Stimulated activated CD4-positive, alpha-beta T cell treated with anti-CD3 and anti-CD28 coated beads, Interleukin-2, amount 100 ng/mL, for 4 hours (primary cell): ENCODE measurements at regions not wholly inside any gene's neighbourhood (a gene's known extent, or its start where the extent isn't known, plus 50 kb on each side); places are given as distances from the start of the nearest gene placed in this dataset.
A peak's percentile ranks its signal among the peaks of the same experiment; 100 is the strongest.

Experiments
- DNase-seq: peaks from one replicate; pipeline ENCODE4 v3.0.0-alpha.2; 2020; ENCODE audit warnings: low read depth

GRCh38 chr2:185384822-185385560 is 353.6 kb upstream of the FSIP2 start:
- DNase-seq, result no peak

- no peak for DNase-seq
These were observed 350.4 kb upstream of the FSIP2 start for GRCh38 chr2:185388226-185388625.

DNA sequence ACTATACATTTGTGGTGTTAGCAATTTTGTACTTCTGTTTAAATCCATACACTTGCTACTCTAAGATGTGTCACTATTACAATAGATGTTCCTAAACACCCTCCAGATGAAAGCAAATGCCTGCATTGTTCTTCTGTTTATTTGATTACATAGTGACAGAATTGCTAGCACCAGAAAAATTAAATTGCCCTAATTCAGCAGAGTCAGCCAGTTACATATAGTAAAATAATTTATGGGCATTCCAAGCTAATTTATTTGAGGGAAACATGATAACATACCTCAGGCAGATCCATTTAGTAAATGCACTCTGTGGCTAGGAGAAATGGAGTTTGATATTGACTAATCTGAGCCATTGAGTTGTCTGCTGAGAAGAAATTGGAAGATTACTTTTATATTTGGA is 347.1 kb upstream of the FSIP2 start:
- DNase-seq, result no peak

DNA sequence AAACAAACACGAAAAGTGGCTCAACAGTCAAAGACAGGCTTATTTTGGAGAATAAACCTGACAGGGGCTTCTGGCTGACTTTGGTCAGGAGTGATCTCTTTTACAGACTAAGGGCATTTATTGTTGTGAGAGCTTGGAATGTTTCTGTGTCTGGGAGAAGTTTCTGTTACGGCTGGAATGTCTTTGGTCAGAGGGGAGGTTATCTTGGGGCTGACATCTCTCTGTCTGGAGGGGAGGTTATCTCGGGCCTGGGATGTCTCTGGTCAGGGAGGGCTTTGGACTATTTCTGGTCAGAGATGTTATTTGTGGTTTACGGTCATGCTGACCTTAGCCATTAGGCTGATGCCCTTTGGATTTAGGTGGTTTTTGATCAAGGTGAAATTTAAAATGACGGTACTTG is 345.5 kb upstream of the FSIP2 start:
- DNase-seq, result no peak

- no peak for DNase-seq
These were observed 336.1 kb upstream of the FSIP2 start for GRCh38 chr2:185402474-185402873.

DNA sequence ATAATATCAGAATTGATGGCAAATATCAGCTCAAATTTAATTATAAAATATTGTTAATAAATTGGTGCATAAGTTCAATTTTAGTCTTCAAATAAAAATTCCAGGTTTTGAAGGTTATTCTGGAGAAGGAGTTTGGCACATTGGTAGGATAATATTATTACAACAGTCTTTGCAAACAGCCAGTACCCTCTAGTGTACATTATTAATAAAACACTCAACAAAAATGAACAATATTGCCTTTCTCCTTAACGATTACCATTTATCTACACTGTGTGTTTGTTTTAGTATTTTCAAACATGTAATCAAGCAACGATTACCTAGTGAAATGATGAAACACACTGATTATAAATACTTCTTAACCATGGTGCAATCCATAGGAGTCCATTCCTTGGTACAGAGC is 334.0 kb upstream of the FSIP2 start:
- DNase-seq, result no peak

DNA sequence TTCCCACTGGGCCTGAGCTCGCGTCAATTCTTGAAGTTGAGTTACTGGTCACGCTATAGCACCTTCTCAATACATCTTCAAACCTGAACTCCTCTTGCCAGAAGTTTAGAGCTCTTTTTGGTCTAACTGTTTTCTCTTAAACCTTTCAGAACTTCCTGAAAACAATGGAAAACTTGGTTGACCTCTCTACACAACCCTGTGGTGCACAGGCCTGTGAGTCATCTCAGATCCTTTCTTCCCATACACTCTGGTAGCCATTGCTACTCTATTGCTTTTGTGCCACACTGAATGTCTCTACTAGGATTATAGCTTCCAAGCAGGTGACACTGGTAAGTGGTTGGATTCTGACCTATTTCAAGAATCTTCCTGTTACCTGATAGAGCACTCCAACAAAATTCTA is 321.5 kb upstream of the FSIP2 start:
- no peak for DNase-seq

GRCh38 chr2:185417688-185418087 is 320.9 kb upstream of the FSIP2 start:
- no peak for DNase-seq

GRCh38 chr2:185424958-185425629 is 313.5 kb upstream of the FSIP2 start:
- peak; percentile 13 for DNase-seq

DNA sequence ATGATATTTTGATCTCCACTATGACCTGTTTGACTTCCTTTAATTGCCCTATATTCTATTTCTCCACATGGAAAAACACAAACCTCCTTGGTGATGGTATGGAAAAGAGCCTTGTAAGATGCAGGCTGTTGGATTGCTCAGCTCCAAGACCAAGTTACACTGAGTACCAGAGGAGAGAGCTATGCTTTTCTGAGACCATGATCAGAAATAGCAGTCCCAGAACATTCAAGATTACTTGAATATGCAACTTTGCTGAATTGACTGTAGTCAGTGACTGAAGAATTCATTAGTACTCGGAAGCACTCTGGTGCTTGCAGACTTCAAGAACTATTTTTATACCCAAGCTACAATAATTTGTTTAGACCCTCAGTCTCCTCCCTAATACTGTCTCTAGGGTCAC is 310.6 kb upstream of the FSIP2 start:
- no peak for DNase-seq

DNA sequence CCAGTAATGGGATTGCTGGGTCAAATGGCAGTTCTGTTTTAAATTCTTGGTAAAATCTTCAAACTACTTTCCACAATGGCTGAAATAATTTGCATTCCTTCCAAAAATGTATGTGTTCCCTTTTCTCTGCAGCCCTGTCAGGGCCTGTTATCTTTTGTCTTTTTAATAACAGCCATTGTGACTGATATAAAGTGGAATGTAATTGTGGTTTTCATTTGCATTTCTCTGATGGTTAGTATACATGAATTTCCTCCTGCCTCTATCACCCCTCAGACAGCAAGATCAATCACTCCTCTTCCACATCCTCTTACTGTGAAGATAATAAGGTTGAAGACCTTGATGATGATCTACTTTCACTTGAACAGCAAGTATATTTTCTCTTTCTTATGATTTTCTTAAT is 304.8 kb upstream of the FSIP2 start:
- DNase-seq, result no peak

- DNase-seq, result no peak
These were observed 301.7 kb upstream of the FSIP2 start for GRCh38 chr2:185436787-185437372.

- DNase-seq, result no peak
These were observed 297.1 kb upstream of the FSIP2 start for GRCh38 chr2:185441486-185442005.

- DNase-seq, result no peak
These were observed 282.1 kb upstream of the FSIP2 start for GRCh38 chr2:185456517-185456916.

DNA sequence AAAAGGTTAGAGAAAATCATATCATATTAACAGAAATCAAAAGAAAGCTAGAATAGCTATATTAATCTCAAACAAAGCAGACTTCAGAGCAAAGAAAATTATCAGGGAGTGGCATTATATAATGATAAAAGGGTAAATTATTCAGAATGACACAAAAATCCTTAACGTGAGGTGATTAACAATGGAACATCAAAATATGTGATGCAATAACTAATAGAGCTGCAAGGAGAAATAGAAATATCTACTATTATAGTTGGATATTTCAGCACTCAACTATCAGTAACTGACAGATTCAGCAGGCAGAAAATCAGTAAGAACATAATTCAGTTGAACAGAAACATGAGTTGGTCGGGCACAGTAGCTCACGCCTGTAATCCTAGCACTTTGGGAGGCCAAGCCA is 275.1 kb upstream of the FSIP2 start:
- DNase-seq, result no peak

DNA sequence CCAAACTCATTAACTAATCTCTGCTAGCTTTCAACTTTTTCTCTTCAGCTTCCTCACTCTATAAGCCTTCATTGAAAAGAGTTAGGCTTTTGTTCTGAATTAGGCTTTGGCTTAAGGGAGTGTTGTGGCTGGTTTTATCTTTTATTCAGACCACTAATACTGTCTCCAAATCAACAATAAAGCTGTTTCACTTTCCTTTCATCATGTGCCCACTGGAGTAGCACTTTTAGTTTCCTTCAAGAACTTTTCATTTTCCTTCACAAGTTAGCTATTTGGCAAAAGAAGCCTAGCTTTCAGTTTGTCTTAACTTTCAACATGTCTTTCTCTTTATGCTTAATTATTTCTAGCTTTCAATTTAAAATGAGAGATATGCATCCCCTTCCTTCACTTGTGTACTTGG is 271.7 kb upstream of the FSIP2 start:
- no peak for DNase-seq

- DNase-seq, result no peak
These were observed 267.2 kb upstream of the FSIP2 start for GRCh38 chr2:185471441-185471840.

DNA sequence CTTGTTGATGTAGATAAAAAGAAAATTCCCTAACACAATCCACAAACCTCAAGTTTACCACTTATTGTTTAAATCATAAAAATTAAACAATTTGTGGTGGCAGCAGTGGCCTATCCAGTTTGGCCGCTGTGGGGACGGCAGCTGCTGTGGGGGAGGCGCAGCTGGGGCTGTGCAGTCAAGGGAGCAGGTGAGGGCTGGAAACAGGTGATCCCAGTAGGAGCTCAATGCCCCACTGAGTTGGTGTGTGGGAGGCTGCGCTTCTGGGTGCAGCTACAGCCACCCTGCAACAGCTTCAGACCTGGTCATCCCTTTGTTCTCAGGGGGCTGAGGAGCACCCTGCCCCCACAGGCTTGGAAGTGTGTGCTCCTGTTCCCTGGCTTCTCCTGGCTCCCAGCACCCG is 266.0 kb upstream of the FSIP2 start:
- no peak for DNase-seq

GRCh38 chr2:185473838-185474237 is 264.8 kb upstream of the FSIP2 start:
- no peak for DNase-seq

DNA sequence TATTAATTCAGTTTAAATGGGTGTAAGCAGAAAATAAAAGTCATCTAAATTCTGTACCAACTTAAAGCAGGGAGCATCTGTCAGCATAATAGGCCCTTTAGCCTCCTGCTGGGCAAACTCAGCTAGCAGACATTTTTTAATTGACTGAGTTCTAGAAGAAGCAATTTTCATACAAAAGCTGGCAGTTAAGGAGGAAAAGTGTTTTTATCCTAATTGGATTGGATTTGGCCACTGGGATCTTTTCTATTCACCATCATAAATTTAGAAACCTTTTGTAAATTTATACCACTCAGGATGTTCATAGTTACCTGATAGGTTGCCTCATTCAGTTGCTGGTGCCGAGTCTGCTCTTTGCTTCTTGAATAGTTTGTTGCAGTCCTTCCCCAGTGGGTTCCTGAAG is 262.7 kb upstream of the FSIP2 start:
- no peak for DNase-seq

- no peak for DNase-seq
These were observed 261.2 kb upstream of the FSIP2 start for GRCh38 chr2:185477452-185477851.

GRCh38 chr2:185484602-185485001 is 254.0 kb upstream of the FSIP2 start:
- DNase-seq, result no peak

- DNase-seq, result no peak
These were observed 236.3 kb upstream of the FSIP2 start for GRCh38 chr2:185502351-185502750.
